ENCODE measurements at regions not wholly inside any gene's neighbourhood (a gene's known extent, or its start where the extent isn't known, plus 50 kb on each side); places are given as distances from the start of the nearest gene placed in this dataset.

DNA sequence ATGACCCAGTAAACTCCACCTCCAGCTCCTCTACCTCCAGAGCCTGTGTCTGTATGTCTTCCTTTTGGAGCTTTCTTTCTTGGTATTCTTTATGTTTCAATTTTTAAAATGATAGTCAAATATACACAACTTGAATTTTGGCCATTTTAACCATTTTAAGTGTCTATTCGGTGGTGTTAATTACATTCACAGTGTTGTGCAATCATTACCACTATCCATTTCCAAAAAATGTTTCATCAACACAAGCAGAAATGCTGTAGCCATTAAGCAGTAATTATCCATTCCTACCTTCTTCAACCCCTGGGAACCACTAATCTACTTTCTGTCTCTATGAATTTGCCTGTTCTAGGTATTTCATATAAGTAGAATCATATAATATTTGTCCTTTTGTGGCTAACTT lies 194.5 kb upstream of the TSC22D2 start:
- DNase-seq: no peak

DNA sequence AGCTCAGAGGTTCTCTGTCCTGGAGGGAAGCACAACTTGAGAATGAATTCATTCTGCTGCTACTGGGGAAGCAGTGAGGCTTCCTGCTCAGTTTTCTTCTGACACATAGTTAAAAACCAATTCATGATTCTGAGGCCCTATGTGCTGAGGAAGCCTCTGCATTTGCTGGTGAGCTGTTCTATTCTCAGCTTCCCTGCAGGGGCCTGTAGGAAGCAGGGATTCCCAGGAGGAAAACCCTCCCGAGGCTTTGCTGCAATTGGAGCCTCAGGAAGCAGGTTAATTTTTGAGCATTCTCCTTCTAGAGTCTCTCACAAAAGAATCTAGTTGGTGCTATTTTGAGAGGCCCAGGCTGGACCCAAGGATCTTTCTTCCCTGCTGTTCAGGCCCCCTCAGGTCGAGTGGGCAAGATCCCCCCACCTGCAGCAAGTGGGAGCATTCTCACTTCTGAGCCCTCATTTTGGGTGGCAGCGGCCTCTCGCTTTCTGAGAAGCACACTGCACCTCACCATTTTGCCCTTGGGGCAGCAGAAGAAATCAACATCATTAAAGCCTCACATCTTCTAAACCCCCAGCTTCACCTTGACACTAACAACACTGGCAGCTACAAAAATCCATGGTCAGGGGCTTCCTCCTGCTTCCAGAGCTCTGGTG lies 197.5 kb upstream of the TSC22D2 start:
- DNase-seq: no peak

DNA sequence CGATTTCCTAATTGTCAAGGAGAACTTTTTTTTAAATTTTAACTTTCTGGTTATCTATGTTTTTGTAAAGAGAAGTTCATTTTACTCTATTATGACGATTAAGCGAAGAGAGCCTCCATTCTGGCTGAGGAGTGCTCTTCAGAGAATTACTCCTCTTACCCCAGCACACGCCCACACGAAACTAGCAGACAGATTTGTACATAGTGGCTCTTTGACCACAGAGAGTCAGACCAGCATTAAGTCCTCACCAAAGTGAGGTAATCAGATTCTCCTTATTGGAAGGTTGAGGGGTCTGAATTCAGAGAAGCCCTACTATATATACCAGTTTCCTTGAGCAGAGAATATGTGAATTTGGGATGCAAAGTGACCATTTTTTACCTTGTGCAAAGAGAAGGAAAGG lies 204.8 kb upstream of the TSC22D2 start:
- no peak for DNase-seq

DNA sequence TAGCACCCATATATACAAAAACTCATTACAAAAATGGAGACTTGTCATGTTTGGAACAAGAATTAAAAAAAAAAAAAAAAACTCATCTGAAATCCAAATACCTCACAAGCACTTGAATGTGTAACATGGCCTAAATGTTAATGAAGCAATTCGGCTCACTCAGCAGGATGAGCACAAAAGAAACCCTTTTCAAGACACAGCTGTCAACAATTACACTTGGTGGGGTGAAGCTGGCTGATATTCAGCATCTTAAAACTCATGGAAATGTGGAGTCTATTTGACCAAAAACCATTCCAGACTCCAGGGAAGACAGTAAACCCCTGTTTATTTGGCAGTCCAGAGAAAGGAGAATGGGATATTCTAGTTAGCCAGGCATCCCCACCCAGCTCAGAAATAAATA lies 205.4 kb upstream of the TSC22D2 start:
- DNase-seq: no peak

DNA sequence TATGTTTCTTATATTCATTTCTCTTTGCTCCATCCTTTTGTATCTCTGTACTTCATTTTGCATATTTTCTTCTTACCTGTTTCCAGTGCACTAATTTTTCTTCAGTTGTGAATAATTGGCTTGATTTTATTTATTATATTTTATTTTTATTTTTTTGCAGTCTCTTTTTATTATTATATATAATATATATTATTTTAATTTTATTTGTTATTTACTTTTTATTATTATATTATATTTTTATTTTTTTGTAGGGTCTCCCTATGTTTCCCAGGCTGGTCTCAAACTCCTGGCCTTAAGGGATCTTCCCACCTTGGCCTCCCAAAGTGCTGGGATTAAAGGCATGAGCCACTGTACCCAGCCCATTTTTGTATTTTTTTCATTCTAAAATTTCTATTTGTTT lies 213.1 kb upstream of the TSC22D2 start:
- no peak for DNase-seq

DNA sequence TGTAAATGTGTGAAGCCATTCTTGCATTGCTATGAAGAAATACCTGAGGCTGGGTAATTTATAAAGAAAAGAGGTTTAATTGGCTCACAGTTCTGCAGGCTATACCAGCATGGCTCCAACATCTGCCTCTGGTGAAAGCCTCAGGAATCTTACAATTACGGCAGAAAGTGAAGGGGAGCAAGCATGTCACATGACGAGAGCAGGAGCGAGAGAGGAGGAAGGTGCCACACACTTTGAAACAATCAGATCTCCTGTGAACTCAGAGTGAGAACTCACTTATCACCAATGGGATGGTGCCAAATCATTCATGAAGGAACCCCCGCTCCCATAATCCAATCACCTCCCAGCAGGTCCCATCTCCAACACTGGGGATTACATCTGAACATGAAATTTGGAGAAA lies 213.6 kb upstream of the TSC22D2 start:
- no peak for DNase-seq

DNA sequence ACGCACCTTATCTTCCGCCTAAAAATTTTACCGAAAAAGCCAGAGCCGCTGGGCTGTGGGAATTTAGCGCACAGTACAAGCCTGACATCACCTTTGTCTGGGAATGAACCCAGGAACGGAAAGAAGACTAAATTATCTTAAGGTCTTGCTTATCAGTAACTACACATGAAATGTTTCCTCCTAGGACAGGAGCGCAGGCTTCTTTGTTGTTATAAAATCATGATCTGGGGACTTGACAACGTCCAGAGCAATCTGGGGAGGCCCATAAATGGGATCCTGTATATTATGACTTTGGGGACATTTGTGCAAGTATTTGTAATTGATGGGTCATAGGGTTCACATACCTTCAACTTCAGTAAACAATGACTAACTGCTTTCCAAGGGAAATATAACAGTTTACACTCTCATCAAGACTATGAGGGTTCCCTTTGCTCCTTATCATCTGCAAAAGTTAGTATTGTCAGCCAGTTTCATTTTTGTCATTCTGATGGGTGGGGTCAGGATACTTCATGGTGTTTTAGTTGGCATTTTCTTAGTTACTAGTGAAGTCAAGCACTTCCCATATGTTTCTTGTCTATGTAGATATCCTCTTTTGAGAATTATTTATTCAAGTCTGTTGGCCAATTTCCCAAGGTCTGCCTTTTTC lies 213.9 kb upstream of the PFN2 start:
- DNase-seq: no peak

DNA sequence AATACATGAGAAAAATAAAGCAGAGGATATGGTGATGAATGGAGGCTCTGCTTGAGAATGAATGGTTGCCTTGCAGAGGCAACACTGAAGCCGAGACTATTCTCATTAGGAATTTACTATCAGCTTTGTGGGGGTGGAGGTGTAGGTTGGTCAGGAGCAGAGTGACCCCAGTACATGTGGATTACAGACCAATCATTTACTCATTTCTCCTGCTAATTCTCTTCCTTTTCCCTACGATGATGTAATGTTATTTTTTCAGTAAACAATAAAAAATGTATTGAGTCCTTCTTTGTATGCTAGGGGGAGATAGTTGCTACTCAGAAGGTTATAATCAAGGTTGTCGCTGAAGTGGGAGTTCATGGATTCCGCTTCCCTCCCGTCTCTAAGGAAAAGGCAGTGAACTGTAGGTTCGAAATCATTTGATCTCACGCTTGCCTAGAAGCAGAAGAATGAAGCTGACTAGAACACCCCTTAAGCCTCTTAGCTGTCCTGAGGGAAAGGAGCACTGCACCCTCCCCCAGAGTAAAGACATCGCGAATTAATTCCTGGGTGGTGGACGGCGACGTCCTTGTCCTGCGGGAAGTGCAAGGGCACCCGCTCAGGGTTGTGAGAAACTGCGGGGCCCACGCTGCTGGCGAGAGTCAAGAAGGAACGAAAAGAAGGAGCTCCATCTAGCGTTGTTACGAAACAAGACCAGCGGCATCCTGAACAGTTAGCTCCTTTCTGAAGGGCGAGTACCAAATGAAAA lies 213.2 kb upstream of the PFN2 start:
- DNase-seq: peak; percentile 15

DNA sequence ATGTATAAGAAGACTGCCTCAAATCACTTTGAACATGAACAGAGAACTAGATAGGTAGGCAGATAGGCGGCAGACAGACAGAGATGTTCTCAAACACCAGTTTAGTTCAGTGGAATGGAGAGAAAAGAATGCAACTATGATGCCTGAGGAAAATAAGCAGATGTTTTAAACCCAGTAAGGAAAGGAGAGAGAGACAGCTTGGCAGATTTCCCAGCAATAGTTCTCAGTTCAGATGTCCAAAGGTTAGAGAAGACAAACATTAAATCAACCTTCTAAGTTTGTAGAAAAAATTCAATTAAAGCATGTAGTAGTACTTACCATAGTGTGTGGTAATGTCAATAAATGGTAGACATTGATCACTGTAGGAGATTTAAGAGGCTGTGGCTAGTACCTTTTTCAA lies 209.6 kb upstream of the PFN2 start:
- DNase-seq: no peak

DNA sequence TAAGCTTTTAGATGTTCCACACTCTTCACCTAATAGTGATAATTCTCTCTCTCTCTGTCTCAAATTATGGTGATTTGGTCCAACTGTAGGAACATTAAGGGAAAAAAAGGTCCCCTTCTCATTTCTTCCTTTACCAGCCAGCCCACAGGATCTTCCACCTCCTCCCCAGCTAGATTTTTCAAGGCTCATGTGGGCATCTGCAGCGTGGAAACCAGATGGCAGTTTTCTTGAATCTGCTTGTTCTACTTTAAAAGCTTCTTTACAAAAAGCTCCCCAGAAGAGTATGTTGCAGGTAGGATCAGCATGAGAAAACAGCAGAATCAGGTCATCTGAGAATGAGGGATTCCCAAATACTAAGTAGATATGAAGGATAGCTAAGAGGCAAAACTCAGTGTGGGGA lies 208.6 kb upstream of the PFN2 start:
- no peak for DNase-seq

DNA sequence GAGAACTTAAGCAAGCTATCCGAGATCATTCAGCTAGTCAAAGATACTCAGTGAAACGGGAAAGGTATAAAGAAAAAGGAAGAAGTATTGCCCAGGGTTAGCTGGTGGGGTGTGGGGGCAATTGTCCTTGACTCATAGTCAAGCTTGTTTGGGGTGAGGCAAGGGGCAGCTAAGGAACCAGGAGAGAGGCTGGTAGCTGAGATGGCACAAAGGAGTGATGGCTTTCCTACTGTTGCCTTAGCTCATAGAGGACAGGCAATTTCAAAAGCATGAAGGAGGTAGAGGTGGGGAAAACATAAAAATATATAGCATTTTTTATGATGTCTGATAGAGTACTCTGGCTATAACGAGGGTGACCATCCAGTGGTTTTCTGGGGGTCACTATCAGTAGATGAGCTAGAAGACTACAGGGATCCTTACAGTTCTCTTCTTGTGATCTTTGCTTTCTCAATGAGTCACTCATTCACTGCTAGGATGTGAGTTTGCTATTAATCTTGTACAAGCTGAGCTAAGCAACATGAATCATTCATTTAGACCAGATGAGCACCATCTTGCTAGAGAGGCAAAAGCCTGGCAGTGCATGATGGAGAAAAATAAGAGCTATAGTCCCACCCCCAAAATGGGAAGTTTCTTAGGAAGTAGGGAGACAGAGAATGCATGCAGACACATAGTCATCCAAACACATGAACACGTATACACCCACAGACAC lies 207.1 kb upstream of the PFN2 start:
- DNase-seq: no peak

DNA sequence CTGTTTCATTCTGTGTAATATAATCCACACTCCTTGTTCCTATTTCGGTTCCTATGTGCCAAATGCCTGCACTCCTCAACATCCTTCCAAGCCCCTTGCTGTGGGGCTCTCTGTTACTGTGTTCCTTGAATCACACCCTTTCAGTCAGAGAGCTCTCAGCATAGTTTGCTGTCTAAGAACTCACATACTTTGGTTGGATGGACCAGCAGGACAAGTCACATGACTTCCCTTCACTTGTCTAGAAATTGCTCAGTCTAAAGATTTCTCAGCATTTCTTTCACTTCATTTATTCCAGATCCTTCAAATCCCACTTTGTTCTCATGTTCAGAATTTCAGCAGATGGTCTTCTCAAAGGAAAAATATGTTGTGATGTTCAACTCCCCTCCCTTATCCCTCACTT lies 203.5 kb upstream of the PFN2 start:
- no peak for DNase-seq

DNA sequence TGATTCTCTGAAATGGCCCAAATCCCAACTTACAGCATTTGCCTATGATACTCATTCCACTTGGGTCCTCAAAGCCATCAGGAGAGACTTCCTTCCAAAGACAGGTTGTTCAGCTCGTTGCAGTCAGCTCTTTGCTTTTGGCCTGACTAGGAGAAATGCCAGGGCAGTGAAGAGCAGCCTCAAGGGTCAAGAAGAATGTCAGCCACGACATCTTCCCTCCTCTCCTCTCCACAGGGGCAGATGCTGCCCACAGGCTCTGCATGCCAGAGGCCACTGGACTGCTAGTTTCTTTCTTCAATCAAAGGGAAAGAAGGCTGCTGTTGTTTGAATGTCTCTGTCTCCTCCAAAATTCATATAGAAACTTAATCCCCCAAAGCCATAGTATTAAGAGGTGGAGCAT lies 201.7 kb upstream of the PFN2 start:
- DNase-seq: no peak

DNA sequence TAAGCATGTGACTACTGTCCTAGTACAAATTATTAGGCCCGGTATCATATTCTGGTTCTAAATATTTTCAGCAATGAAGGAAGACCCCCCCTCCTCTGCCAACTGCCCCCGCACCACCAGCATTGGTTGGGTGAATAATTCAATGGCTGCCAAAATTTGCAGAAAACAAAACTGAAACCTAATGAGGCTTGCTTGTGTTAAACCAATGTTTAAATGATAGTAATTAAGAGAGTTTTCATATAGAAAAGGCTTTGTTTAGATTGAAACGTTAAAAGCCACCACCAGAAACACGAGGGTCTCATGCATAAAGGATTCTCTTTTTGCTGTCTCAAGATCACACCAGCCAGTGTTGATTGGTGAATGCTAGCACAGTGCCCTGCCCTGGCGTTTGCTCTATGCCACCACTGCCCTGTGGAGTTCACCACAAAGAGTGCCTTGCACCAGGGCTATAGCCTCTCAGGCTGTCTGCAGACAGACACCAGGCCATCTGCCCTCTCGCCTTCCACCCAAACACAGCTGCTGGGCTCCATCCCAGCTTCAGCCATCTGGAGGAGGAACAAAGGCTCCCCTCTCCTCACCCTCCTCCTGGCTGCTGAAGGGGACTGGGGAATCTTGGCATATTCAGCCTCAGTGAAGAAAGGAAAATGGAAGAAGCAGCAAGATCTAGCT lies 200.3 kb upstream of the PFN2 start:
- DNase-seq: no peak

DNA sequence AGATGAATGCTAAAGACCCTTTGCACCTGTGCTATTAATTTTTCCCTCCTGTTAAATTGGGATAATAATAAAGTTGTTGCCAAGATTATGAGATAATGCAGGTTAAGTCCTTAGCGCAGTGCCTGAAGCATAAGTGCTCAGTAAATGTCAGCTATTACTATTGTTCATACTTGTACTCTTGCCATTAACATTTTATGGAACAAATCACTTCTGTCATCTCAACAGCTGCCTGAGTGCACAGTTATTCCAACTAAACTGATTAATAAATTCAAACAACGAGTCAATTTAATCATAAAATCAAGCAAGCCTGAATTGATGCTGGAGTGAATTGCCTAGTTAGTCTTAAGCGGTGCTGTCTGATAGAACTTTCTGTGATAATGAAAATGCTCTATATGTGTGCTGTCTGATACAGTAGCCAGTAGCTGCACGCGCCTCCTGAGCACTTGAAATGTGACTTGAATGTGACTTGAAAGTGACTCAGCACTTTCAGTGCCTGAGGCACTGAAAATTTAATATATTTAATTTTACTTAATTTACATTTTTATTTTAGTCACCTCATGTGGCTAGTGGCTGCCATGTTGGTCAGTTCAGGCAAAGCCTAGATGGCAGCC lies 198.7 kb upstream of the PFN2 start:
- no peak for DNase-seq

DNA sequence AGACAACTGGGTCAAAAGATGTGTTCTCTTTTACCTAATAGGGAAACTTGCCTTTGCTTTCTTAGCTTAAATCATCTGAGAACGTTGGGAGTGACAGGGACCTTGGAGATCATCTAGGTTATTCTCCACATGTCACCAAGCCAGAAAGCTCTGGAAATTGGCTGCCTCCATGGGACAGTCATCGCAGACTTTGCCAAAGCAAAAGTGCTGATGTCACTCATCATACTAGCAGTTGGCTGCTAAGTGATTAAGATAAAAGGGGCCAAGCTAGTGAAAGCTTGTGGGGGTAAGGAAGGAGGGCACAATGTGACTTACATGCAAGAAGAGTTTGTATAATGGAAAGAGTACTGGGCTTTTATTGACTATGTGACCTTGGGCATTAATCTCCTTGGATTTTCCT lies 198.0 kb upstream of the PFN2 start:
- DNase-seq: no peak

DNA sequence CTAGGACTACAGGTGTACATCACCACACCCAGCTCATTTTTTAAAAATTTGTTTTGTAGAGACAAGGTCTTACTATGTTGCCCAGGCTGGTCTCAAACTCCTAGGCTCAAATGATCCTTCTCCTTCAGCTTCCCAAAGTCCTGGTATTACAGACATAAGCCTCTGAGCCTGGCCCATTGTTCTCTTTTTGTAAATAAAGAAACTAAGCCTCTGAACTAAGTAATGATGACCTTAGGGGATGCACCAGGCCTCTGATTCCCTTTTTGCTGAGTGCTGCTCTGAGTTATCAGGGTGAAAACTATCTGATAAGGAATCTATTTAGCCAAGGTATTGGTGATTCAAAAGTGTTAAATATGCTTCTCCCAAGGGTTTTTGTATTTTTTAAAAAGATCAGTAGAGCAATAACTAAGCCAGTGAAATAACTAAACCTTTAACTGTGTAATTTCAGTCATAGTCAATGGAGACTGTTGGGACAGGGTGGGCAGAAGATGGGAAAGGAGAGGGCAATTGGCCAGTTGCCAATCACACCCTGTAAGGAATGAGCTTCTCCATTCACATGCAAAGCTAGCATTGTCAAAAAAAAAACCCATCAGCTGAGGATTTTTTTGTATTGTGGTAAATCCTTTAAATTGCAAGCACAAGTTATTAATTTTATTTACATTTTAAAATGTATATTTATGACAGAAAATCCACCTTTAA lies 194.8 kb upstream of the PFN2 start:
- no peak for DNase-seq

DNA sequence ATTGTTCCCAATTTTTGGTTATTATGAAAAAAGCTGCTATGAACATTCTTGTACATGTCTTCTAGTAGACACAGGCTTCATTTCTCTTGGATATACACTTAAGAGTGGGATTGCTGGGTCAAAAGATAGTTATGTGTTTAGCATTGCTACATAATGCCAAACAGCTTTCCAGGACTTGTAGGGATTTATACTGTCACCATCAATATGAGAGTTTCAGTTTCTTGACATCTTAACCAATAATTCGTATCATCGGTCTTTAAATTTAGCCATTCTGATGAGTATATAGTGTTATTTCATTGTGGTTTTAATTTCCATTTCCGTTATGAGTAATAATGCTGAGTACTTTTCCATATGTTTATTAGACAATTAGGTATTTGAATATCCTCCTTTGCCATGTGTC lies 190.3 kb upstream of the PFN2 start:
- DNase-seq: no peak

DNA sequence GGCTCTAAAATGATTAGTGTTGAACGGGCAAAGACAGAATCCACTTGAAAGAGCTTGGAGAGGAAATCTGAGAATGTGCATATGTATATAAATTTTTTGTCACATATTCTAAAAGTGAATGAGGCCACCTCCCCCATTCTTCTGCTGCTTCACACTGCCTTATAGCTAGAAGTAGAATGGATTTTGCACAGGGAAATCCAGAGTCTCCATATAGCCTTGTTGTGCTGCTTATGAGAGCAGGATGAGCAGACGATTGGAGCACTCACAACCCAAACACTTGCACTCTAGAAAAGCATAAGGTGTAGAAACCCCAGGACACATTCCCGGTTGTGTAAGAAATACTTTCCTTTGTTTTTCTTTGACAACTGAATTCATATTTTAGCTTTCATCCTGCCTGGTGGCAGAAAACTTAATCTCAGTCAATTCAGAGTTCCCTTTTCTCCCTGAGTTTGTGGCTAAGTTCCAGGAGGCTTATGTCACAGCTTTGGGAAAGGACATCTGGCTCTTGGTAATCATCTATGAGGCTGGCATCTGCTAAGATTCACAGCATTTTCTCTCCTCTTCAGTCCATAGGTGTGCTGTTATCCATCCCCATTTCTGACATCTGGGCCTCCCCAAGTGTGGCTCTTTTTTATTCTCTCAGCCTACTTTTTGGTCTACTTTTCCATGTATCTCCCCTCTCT lies 188.4 kb upstream of the PFN2 start:
- DNase-seq: no peak

DNA sequence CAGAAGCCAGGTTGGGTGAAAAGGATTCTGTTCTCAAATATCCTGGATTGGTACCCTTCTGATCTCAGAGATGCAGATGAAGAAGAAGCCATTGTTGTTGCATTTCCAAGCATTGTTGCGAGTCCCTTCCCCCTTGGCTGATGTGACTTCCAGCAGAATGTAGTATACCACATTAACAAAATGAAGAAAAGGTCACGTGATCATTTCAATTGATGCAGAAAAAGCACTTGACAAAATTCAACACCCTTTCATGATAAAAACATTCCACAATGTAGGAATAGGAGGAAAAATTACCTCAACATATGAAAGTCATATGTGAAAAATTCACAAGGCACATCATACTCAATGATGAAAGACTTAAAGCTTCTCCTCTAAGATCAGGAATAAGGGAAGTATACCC lies 181.9 kb upstream of the PFN2 start:
- DNase-seq: no peak

DNA sequence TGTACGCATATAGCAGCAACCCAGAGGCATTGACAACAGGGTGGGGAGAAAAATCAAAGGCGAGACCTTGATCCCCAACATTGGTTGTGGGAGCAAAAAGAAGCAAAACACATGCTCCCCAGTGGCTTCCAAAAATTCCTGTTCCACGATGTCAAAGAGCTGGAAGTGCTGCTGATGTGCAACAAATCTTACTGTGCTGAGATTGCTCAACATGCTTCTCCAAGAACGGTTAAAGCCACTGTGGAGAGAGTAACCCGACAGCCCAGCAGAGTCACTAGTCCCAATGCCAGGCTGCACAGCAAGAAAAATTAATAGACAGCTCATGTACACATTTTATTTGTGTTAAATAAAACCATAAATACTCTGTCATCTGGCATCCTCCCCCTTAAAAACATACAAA lies 179.9 kb upstream of the PFN2 start:
- DNase-seq: no peak

DNA sequence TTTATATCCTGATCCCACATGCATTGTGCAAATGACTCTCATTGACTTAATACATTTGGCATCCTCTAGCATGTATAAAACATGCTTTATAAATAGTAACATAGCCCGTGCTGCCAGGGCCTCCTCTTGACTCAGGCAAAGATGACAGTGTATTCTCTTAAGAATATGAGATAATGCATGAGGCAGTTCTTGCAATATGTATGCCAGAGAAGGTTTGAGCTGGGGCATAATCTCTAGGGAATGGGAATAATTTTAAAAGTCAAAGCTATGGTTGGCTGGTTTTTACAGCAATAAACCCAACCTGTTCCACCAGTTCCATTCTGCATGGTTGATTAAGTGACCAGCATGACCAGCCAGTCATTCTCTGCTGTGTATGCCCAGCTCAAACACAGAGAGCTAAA lies 179.0 kb upstream of the PFN2 start:
- DNase-seq: no peak
